ENCODE measurements at regions not wholly inside any gene's neighbourhood (a gene's known extent, or its start where the extent isn't known, plus 50 kb on each side); places are given as distances from the start of the nearest gene placed in this dataset.

DNA sequence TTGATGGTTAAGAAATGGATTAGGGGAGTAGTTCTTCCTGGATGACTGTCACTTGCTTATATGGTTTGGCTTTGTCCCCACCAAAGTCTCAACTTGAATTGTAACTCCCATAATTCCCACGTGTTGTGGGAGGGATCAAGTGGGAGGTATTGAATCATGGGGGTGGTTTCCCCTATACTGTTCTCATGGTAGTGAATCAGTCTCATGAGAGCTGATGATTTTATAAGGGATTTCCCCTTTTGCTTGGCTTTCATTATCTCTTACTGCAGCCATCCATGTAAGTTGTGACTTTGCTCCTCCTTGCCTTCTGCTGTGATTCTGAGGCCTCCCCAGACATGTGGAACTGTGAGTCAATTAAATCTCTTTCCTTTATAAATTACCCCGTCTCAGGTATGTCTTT lies 1621.1 kb downstream of the MRPL39 start:
- Histone ChIP-seq H3K27ac (no peak overlapping the region), H3K4me3 (no peak overlapping the region)
- TF ChIP-seq, protein P1, sequence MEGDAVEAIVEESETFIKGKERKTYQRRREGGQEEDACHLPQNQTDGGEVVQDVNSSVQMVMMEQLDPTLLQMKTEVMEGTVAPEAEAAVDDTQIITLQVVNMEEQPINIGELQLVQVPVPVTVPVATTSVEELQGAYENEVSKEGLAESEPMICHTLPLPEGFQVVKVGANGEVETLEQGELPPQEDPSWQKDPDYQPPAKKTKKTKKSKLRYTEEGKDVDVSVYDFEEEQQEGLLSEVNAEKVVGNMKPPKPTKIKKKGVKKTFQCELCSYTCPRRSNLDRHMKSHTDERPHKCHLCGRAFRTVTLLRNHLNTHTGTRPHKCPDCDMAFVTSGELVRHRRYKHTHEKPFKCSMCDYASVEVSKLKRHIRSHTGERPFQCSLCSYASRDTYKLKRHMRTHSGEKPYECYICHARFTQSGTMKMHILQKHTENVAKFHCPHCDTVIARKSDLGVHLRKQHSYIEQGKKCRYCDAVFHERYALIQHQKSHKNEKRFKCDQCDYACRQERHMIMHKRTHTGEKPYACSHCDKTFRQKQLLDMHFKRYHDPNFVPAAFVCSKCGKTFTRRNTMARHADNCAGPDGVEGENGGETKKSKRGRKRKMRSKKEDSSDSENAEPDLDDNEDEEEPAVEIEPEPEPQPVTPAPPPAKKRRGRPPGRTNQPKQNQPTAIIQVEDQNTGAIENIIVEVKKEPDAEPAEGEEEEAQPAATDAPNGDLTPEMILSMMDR (IDR thresholded peaks at IDR 0.05) = no peak
- no peak for DNase-seq (ENCODE audit: low spot score)

DNA sequence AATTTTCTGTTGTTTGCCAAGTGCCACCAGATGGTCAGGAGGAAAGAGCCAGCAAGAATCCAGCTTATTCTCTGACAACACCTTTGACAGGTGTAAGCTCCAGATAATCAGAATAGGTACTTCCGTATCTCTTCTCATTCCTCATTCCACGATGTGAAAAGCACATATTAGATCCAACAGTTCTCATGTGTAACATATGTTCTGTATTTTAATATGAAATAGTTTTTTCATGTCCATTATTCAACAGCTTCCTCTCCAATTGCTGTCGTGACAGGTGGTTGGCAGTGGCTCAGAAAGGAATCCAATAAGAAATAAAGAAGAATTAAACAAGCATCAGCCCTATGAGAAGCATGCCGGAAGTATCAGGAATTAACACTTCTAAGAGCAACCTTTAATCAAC lies 1624.7 kb downstream of the MRPL39 start:
- DNase-seq (ENCODE audit: low spot score) = no peak
- TF ChIP-seq, protein P1 (IDR thresholded peaks at IDR 0.05) = no peak
- Histone ChIP-seq H3K27ac (no peak overlapping the region), H3K4me3 (no peak overlapping the region)

DNA sequence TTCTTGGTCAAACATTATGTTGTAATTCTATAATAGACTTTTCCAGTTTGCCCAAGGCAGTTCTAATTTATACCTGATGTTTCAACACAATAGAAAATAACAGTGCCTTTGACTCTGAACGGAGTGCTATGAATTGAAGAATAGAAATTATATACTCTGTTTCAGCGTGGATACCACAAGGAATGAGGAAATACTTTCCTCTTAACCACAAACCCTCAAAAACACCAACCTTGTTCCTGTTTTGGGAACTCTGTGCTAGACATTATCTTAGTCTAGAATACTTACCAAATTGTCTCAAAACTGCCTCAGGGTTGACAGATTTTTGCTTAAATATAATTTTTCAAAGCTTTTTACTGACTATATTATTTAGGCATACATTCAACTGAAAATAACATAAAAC lies 1629.3 kb downstream of the MRPL39 start:
- no peak overlapping the region for H3K27ac ChIP-seq
- TF ChIP-seq, protein P1 (IDR thresholded peaks at IDR 0.05) = no peak
- H3K4me3 ChIP-seq = no peak overlapping the region
- no peak for DNase-seq (ENCODE audit: low spot score)

DNA sequence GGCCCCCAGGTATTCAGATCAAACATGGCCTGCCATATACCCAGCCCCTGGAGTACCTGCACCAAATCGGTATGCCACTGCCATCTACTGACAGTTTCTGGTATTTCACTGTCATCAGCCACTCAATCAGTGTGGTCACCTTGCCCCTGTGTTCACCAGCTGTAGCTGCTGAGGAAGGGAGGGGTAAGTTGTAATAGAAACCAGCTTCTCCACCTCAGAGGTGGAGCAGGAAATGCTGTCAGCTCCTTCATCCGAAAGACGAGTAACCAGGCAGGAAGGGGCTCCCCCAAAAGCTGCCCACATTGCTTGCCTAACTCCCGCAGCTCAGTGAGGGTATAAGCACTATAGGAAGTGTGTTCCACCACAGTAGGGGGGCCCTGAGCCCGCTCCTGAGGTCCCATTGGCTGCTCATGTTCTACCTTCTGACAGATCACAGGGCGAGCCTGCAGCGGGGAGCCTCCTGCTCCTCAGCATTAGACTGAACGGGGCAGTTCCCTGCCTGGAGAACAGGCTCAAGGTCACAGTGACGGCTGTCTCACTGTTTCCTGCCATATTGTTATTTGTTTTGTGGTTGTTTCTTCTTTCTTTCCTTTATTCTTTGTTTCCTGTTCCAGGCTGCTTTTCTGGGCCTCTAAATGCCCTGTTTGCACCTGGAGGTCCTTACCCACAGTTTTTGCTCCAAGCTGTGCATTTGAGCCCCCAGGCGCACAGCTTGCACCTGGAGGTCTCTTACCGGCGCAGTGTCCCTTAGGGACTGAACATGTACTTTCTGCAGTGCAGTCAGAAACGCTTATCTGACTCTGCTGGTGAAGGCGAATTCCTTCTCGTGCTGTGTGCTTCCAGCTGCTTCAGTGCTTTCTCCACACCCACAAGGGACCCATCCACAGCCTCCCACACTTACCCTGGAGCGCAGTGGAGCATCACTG lies 1638.3 kb downstream of the MRPL39 start:
- DNase-seq (ENCODE audit: low spot score) = no peak
- Histone ChIP-seq H3K4me3 (no peak overlapping the region), H3K27ac (no peak overlapping the region)
- TF ChIP-seq, protein P1 (IDR thresholded peaks at IDR 0.05) = no peak

DNA sequence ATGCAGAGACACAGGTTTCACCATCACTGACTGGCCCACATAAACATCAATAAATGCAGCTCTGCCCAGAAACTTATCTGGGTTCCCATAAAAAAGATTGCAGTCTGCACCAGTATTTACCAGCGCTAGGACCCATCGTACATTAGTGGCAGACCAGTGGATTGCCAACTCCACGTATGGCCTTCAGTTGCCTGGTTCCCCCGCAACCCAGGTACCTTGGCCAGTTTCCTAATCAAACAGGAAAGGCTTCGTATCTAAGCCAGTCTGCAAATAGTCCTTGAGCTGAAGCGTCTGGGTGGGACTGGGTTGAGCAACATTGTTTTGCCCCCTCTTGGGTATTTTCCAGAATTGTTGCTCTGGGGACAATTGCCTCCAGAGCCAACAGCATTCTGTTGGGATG lies 1639.3 kb downstream of the MRPL39 start:
- TF ChIP-seq, protein P1 (IDR thresholded peaks at IDR 0.05) = no peak
- DNase-seq (ENCODE audit: low spot score) = no peak
- no peak overlapping the region for H3K27ac ChIP-seq
- H3K4me3 ChIP-seq = no peak overlapping the region

DNA sequence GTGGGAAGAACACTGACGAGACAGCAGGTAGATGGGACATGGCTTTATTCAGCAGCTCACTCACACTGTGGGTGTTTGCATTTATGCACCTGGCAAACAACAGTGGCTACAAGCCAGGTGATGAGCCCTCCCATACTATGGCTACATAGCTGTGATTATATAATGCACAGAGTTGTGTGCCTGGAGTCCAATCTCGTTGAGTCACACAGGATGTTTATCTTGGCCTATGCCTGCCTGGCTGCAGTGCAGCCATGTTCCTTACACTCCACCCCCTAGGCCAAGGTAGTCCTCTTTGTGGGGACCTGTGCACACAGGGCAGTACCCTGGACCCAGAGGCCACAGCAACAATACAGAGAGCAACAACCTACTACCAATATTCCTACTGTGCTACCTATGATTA lies 1643.8 kb downstream of the MRPL39 start:
- DNase-seq (ENCODE audit: low spot score) = no peak
- Histone ChIP-seq H3K27ac (no peak overlapping the region), H3K4me3 (no peak overlapping the region)
- TF ChIP-seq, protein P1 (IDR thresholded peaks at IDR 0.05) = no peak

DNA sequence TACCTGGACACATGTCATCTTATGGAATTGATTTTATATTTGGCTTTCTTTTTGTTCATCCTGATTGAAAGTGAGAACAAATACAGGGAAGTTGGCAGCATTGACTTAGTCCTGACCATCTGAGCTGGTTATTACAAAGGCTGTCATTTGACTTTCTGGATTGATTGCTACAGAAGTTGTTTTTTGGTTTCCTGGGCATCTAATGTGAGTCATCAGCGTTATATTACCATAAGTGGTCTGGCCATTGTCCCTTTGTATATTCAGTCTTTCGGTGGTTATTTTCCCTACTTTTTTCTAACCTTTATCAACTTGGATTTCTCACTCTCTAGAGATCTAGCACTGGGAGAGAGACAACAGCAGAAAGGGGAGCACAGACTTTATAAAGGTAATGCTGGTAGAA lies 1646.5 kb downstream of the MRPL39 start:
- TF ChIP-seq, protein P1 (IDR thresholded peaks at IDR 0.05) = no peak
- H3K4me3 ChIP-seq = no peak overlapping the region
- no peak for DNase-seq (ENCODE audit: low spot score)
- no peak overlapping the region for H3K27ac ChIP-seq
